Panc1 (cell line): ENCODE measurements at regions not wholly inside any gene's neighbourhood (a gene's known extent, or its start where the extent isn't known, plus 50 kb on each side); places are given as distances from the start of the nearest gene placed in this dataset.
"Not testable (repeated sequence)": the region's sequence is repeated elsewhere in the genome, so short reads cannot be mapped to it uniquely, and the experiment has no call there.

ENCODE experiments used
- ATAC-seq: fragments of 200-7000 bp; cut with Tn5 transposase; 2 replicates; pipeline ENCODE4 v1.9.1; 2020; ENCODE audit warnings: mild to moderate bottlenecking, moderate library complexity
- BruUV-seq: library from RNA; stranded (reverse); fragments of 400-500 nt; replicated peaks from 2 replicates; lab custom pipeline; 2021; lab: Mats Ljungman, UMichigan
- CTCF ChIA-PET: fragments of 300-600 bp; sonication (Branson Sonifier 250); formaldehyde crosslinking; loops from one replicate; lab custom pipeline; 2022; ENCODE audit warnings: antibody characterized with exemption; lab: Charles Lee
- POLR2A ChIA-PET: fragments of 300-600 bp; sonication (Branson Sonifier 250); formaldehyde crosslinking; loops from one replicate; lab custom pipeline; 2022; ENCODE audit warnings: antibody characterized with exemption; lab: Charles Lee
- DNase-seq: peaks from one replicate; pipeline ENCODE4 v3.0.0-alpha.2; 2010; ENCODE audit warnings: low read depth, low spot score
- H3K27ac ChIP-seq: 2 replicates; pipeline ENCODE4 v1.5.1; 2011; ENCODE audit warnings: mild to moderate bottlenecking, low read length, inconsistent platforms
- H3K27me3 ChIP-seq: fragments of 200-500 bp; sonication (Bioruptor generic); 2 replicates; pipeline ENCODE4 v1.6.0; 2014; ENCODE audit warnings: low read length, inconsistent platforms; ENCODE audit not compliant: control insufficient read depth, insufficient read depth
- H3K36me3 ChIP-seq: fragments of 200-500 bp; sonication (Bioruptor generic); 2 replicates; pipeline ENCODE4 v1.5.1; 2014; ENCODE audit warnings: inconsistent platforms, mild to moderate bottlenecking, low read length, moderate library complexity; ENCODE audit not compliant: control insufficient read depth, insufficient read depth
- H3K4me1 ChIP-seq: 2 replicates; pipeline ENCODE4 v1.5.1; 2011; ENCODE audit warnings: inconsistent platforms, mild to moderate bottlenecking, low read length, moderate library complexity; ENCODE audit not compliant: control insufficient read depth, insufficient read depth
- H3K4me3 ChIP-seq, 2 experiments: 2 replicates each; pipeline ENCODE4 v1.5.1; 2011 to 2012; ENCODE audit warnings: low read depth in 2 of 2, low read length in 2 of 2, mild to moderate bottlenecking in 2 of 2, inconsistent platforms in 1 of 2, moderate library complexity in 1 of 2
- H3K9me3 ChIP-seq: fragments of 200-500 bp; sonication (Bioruptor generic); 2 replicates; pipeline ENCODE4 v1.5.1; 2014; ENCODE audit warnings: low read depth, mild to moderate bottlenecking, inconsistent platforms, low read length, moderate library complexity; ENCODE audit not compliant: control insufficient read depth, insufficient read depth
- POLR2AphosphoS5 ChIP-seq: IDR thresholded peaks from 2 replicates; pipeline ENCODE4 v1.6.1; 2012; ENCODE audit warnings: mild to moderate bottlenecking, low read depth, low read length, moderate library complexity
- SIN3A ChIP-seq: IDR thresholded peaks from 2 replicates; pipeline ENCODE4 v1.6.1; 2012; ENCODE audit warnings: low read depth, mild to moderate bottlenecking, low read length, moderate library complexity, borderline replicate concordance; ENCODE audit not compliant: insufficient read depth
- TCF7L2 ChIP-seq: IDR thresholded peaks from 2 replicates; pipeline ENCODE4 v1.6.1; 2011; ENCODE audit warnings: mild to moderate bottlenecking, low read depth, low read length, inconsistent platforms
- in situ Hi-C: cut with HindIII; loops from 2 replicates; pipeline ENCODE4 v1.10.0; 2016; ENCODE audit warnings: low sequenced_read_pairs, low pct_unique_long_range_greater_than_20kb
- intact Hi-C: fragments of 100-400 bp; cut with micrococcal nuclease; formaldehyde crosslinking; loops from one replicate; pipeline ENCODE4 v1.10.0; 2022; ENCODE audit not compliant: unreplicated experiment
- TF ChIP-seq, protein P1 (sequence below): fragments of 450-650 bp; IDR thresholded peaks from 2 replicates; pipeline ENCODE4 v1.5.1; 2017; ENCODE audit warnings: mild to moderate bottlenecking
- TF ChIP-seq, protein P2 (sequence below), 2 experiments: IDR thresholded peaks; 2 replicates each; pipeline ENCODE4 v1.6.1; 2011 to 2012; ENCODE audit warnings: low read depth in 2 of 2, control low read depth in 1 of 2, low read length in 1 of 2, mild to moderate bottlenecking in 1 of 2, moderate library complexity in 1 of 2; ENCODE audit not compliant: insufficient read depth in 1 of 2

DNA sequence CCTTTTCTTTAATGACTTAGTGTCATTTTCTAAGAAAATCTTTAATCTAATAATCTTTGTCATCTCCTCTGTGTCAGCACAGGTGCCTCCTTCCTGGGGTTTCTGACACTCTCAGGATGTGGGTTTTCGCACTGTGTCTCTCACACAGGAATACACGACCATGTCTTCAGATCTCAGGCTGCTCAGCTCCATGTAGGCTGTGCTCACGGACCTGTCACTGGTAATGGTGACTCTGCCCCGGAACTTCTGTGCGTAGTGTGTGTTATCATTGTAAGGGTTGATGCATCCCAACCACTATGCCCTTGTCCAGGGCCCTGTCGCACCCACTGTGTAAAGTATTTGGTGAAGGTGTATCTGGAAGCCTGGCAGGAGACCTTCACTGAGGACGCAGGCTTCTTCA lies 647.8 kb downstream of the TMEM121 start:
- no peak for DNase-seq
- Histone ChIP-seq H3K9me3 (no peaks in the 10 kb centered on the region), H3K27me3 (no peaks in the 10 kb centered on the region; the same call in 1 of the 2 replicates), H3K4me1 (no peaks in the 10 kb centered on the region), H3K4me3 (no peak overlapping the region), H3K27ac (no peak overlapping the region), H3K36me3 (no peaks in the 10 kb centered on the region)
- TF ChIP-seq, protein P1, sequence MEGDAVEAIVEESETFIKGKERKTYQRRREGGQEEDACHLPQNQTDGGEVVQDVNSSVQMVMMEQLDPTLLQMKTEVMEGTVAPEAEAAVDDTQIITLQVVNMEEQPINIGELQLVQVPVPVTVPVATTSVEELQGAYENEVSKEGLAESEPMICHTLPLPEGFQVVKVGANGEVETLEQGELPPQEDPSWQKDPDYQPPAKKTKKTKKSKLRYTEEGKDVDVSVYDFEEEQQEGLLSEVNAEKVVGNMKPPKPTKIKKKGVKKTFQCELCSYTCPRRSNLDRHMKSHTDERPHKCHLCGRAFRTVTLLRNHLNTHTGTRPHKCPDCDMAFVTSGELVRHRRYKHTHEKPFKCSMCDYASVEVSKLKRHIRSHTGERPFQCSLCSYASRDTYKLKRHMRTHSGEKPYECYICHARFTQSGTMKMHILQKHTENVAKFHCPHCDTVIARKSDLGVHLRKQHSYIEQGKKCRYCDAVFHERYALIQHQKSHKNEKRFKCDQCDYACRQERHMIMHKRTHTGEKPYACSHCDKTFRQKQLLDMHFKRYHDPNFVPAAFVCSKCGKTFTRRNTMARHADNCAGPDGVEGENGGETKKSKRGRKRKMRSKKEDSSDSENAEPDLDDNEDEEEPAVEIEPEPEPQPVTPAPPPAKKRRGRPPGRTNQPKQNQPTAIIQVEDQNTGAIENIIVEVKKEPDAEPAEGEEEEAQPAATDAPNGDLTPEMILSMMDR: no peak
- no peak for TF ChIP-seq TCF7L2
- TF ChIP-seq, protein P2, sequence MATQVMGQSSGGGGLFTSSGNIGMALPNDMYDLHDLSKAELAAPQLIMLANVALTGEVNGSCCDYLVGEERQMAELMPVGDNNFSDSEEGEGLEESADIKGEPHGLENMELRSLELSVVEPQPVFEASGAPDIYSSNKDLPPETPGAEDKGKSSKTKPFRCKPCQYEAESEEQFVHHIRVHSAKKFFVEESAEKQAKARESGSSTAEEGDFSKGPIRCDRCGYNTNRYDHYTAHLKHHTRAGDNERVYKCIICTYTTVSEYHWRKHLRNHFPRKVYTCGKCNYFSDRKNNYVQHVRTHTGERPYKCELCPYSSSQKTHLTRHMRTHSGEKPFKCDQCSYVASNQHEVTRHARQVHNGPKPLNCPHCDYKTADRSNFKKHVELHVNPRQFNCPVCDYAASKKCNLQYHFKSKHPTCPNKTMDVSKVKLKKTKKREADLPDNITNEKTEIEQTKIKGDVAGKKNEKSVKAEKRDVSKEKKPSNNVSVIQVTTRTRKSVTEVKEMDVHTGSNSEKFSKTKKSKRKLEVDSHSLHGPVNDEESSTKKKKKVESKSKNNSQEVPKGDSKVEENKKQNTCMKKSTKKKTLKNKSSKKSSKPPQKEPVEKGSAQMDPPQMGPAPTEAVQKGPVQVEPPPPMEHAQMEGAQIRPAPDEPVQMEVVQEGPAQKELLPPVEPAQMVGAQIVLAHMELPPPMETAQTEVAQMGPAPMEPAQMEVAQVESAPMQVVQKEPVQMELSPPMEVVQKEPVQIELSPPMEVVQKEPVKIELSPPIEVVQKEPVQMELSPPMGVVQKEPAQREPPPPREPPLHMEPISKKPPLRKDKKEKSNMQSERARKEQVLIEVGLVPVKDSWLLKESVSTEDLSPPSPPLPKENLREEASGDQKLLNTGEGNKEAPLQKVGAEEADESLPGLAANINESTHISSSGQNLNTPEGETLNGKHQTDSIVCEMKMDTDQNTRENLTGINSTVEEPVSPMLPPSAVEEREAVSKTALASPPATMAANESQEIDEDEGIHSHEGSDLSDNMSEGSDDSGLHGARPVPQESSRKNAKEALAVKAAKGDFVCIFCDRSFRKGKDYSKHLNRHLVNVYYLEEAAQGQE (IDR thresholded peaks at IDR 0.05; ENCODE audit: insufficient read depth in 1 of 2, low read depth in 2 of 2, low read length in 1 of 2): no peak
- TF ChIP-seq SIN3A: no peak
- no peak for TF ChIP-seq POLR2AphosphoS5
- CTCF ChIA-PET: no interaction called here
- no peak for ATAC-seq
- POLR2A ChIA-PET: no interaction called here
- BruUV-seq: no TSS peak
- intact Hi-C loops (no loop called here), in situ Hi-C loops (no loop called here)

DNA sequence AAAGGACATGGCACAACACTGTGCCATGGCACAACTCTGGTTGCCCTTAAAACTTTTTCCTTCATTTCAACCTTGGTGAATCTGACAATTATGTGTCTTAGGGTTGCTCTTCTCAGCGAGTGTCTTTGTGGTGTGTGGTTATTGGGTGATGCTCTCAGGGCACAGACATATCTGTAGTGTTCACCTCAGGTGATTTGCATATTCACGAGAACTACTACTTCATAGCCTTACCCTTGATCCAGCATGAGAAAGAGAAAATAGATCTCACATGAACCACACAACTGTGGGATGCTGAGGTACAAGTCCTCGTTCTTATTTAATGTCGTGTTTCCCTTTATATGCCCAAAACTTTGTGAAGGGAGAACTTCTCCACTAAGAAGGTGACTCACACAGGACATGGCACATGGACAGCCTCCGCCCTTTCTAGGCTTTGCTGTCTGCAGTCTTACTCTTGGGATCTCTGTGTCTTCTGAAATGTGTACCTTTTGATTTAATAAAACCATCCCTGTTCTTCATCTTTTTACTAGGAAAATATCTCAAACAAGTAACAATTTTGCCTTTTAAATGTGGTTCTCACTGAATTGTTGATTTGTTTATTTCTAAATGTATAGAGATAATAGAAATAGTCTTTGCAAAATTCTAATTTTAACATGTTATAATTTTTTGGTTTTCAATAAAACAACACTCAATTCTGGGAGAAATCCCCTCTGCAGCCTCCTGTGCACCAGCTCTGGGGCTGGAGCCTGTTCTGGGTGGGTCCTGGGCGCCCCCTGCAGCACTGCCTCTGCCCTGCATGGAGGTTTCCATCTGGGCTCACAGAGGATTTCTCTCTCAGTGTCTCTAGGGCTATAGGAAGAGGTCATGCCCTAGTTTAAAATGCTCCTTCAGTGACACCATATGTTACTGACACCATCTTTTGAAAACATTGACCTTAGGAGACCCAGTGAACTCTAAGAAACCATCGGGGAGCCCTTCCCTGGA lies 651.2 kb downstream of the TMEM121 start:
- H3K4me3 ChIP-seq, H3K27ac ChIP-seq, ATAC-seq, H3K36me3 ChIP-seq, H3K27me3 ChIP-seq, in situ Hi-C loops, DNase-seq, H3K9me3 ChIP-seq, POLR2A ChIA-PET, BruUV-seq, intact Hi-C loops, H3K4me1 ChIP-seq, CTCF ChIA-PET: not testable (repeated sequence)

DNA sequence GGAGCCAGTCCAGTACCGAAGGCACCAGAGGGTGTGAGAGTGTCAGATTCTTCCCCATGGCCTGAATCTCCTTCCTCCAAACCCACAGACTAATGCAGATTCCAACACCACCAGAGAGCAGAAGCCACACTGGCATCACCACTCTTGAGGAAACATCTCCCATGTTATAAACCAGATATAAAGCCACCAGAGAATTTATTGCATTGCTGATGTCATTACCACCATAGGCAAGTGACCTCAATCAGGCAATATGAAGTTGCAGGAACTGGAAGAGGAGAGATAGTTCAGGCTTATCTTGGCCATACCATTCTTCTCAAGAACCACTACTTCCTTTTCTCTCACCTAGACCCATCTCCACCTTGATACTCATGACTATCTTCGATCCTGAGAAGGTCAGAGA lies 653.4 kb downstream of the TMEM121 start:
- Histone ChIP-seq H3K27me3 (no peaks in the 10 kb centered on the region; the same call in 1 of the 2 replicates), H3K4me1 (no peaks in the 10 kb centered on the region), H3K4me3 (no peak overlapping the region), H3K36me3 (no peaks in the 10 kb centered on the region), H3K9me3 (no peaks in the 10 kb centered on the region), H3K27ac (no peak overlapping the region)
- no TSS peak for BruUV-seq
- ATAC-seq (no peak), DNase-seq (no peak)
- in situ Hi-C loops: no loop called here
- intact Hi-C loops: no loop called here
- CTCF ChIA-PET: no interaction called here
- POLR2A ChIA-PET: no interaction called here
- TF ChIP-seq POLR2AphosphoS5: no peak

DNA sequence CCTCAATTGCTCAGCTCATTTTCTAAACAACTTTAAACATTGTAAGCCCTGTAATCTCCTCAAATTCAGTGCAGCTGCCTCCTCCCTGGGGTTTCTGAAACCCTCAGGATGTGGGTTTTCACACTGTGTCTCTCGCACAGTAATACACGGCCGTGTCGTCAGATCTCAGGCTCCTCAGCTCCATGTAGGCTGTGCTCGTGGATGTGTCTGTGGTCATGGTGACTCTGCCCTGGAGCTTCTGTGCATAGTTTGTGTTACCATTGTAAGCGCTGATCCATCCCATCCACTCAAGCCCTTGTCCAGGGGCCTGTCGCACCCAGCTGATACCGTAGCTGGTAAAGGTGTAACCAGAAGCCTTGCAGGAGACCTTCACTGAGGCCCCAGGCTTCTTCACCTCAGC lies 658.4 kb downstream of the TMEM121 start:
- POLR2A ChIA-PET, H3K27ac ChIP-seq, H3K9me3 ChIP-seq, BruUV-seq, H3K36me3 ChIP-seq, H3K4me3 ChIP-seq, H3K27me3 ChIP-seq, DNase-seq, H3K4me1 ChIP-seq, in situ Hi-C loops, intact Hi-C loops, ATAC-seq, CTCF ChIA-PET: not testable (repeated sequence)

DNA sequence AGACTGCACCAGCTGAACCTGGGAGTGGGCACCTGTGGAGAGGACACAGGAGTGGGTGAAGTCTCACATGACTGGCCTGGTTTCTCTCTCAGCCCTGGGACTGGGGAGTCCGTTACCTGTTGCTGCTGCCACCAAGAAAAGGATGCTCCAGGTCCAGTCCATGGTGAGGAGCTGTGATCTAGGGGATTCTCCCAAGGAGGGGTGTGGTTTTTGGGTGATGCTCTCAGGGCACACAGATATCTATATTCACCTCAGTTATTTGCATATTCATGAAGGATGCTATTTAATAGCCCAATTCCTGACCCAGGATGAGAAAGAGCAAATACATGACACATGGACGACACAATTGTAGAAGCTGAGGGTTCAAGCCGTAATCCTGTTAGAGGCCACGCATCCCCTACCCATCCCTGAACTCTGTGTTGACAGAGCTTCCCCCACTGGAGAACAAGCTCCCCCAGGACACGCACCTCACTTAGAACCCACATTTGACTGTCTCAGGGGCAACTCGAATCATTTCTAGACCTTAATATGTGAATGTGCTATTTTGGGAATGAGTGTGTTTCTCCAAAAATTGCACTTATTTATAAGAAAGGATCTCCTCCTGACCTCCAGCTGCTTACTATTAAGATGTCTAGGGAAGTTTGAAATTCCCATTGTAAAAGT lies 658.9 kb downstream of the TMEM121 start:
- H3K9me3 ChIP-seq, H3K4me3 ChIP-seq, POLR2A ChIA-PET, in situ Hi-C loops, H3K27ac ChIP-seq, H3K36me3 ChIP-seq, BruUV-seq, H3K4me1 ChIP-seq, CTCF ChIA-PET, H3K27me3 ChIP-seq, DNase-seq, intact Hi-C loops, ATAC-seq: not testable (repeated sequence)
